ENCODE measurements at regions not wholly inside any gene's neighbourhood (a gene's known extent, or its start where the extent isn't known, plus 50 kb on each side); places are given as distances from the start of the nearest gene placed in this dataset.

GRCh38 chr14:85444635-85445034 lies 85.3 kb upstream of the FLRT2 start:
- DNase-seq = no peak

DNA sequence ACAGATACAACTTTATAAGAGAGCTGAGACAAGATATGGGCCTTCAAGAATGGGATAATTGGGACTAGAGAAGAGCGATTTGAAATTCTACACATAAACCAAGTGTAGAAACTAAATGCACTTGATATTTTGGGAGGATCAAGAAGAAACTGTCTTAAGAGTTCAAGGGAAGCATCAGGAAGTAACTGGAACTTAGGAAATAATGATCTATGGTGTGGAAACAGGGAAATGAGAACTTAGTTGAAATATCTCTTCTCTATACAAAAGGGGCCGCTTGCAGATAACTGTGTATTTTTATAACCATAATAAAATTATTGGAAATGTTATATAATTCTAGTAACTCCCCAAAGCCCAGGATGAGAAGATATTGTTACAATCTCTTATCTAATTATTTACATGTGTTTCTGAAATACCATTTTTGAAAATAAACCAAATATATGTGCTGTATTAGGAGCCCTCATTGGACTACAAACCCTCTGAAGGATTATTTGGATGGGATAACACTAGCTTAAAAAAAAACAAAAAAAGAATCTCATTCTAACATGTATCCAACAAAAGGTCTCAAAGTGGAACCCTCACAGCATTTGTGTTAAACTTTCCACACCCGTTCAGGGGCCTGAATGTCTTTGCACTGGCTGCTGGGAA lies 84.7 kb upstream of the FLRT2 start:
- DNase-seq = no peak

DNA sequence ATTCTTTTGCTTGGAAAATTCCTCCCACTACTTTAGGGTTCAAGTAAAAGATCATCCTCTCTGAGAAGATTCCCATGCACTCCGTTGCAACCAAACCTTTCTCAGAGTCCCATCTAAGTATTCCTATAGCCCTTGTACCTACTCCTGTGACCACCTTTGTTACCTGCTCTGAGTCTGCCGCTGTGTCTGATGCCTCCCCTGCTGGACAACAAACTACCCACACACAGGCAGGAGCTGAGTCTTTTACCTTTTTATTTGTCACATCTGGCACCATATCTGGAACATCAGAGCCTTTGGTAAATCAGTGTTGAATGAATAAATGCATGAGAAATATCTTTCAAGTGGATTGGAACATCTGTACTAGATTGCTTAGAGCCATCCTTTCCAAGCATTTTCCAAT lies 82.1 kb upstream of the FLRT2 start:
- DNase-seq = no peak

DNA sequence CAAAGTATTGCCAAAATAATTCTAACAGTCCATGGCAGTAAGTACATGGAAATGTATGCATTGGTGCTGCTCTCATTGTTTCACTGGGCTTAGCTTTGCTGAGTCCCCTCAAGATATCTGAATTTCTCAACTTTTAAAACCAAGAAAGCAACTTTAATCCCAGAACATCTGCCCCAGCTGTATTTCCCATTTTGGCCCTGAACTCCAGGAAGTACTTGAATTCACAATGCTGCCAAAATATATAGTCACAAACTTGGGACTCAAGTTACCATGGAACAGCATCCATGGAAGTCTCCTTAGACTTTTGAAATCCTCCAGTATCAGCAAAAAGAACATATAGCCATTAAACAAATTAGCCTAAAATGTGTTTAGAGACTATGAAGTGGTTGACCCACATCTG lies 78.5 kb upstream of the FLRT2 start:
- DNase-seq = no peak

- DNase-seq = no peak
Observed at GRCh38 chr14:85453401-85454225, 76.3 kb upstream of the FLRT2 start.

- no peak for DNase-seq
Observed at GRCh38 chr14:85454226-85454813, 75.6 kb upstream of the FLRT2 start.

GRCh38 chr14:85459361-85460000 lies 70.5 kb upstream of the FLRT2 start:
- DNase-seq = no peak

DNA sequence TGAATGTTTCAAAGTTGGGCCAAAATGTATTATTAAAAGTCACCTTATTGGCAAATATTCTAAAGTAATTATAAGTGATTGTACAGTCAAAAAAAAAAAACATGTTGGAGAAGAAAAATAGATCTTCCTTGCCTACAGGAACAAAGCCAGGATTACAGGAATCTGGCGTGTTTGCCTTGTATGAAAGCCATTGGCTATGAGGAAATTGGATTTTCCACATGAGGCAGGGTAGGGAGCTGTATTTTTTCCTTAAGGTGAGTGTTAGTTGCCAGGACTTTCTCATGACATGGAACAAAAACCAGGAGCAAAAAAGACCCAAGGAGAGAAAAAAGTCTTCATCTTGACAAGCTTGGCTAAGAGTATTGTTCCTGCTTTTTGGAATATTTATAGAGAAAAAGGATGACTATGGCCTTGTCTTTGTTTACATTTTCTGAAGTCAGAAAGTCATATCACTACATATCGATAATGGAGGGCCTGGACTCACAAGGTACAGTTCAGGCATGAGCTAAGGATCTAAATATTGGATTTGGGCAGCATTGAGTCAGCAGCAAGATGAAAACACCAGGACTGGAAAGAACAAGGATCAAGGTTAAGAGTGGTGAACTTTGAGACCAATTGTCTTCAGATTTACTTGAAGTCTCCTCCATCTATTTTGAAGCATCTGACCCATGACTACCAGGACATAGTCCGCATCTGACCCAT lies 68.4 kb upstream of the FLRT2 start:
- no peak for DNase-seq

- no peak for DNase-seq
Observed at GRCh38 chr14:85463512-85463911, 66.4 kb upstream of the FLRT2 start.

DNA sequence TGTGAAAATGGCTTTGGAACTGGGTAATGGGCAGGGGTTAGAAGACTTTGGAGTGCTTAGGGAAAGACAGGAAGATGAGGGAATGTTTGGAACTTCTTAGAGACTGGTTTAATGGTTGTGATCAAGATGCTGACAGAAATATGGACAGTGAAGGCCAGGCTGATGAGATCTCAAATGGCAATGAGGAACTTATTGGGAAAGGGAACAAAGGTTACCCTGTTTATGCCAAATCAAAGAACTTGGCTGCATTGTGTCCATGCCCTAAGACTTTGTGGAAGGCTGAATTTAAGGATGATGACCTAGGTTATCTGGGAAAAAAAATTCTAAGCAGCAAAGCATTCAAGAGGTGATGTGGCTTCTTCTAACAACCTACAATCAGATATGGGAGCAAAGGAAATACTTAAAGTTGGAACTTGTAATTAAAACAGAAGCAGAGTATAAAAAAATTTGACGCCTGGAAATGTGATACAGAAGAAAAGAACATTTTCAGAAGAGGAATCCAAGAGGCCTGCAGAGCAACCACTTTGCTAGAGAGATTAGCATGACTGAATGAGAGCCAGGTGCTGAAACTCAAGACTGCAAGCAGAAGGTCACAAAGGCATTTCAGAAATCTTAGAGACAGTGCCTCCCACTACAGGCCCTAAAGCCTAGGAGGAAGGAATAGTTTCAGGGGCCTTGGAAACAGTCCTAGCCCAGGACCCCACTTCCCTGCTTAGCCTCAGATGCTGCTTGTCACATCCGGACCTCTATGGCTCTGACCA lies 65.6 kb upstream of the FLRT2 start:
- no peak for DNase-seq

GRCh38 chr14:85466678-85467077 lies 63.3 kb upstream of the FLRT2 start:
- no peak for DNase-seq

- DNase-seq = no peak
Observed at GRCh38 chr14:85468816-85469215, 61.1 kb upstream of the FLRT2 start.

DNA sequence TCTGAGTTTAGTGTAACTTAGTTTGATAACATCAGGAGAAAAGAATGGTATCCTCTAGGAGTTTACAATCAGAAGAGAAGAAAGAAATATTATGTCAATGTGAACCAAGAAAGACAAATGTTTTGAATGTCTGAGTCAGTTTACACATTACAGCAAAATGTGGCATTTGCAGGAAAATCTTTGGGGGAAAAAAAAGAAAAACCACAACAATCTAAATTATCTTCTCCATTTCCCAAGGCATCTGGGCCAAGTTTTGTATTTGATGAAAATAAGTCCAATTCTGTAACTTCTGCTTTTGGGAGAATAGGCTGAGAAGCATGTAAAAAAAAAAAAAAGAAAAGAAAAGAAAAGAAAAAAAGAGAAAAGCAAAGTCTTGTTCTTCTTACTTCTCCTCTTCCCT lies 58.8 kb upstream of the FLRT2 start:
- no peak for DNase-seq

DNA sequence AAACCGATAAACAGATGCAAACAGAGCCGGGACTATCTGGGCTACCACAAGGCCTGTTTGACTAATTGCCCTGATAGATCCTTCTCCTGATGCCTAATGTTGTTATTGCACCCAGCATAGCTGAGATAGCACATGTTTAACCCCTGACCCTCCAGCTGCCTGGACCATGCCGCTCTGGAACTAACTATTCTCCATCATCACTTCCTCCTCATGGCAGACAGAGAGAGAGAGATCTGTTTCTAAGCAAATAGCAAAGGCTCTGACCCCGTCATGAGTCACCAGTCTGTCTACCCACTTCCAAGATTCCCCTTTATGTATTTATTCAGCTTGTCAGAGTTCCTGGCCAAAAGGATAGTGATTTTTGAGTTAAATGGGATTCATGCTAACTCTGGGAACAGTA lies 58.2 kb upstream of the FLRT2 start:
- no peak for DNase-seq

- DNase-seq = no peak
Observed at GRCh38 chr14:85474431-85474830, 55.5 kb upstream of the FLRT2 start.

DNA sequence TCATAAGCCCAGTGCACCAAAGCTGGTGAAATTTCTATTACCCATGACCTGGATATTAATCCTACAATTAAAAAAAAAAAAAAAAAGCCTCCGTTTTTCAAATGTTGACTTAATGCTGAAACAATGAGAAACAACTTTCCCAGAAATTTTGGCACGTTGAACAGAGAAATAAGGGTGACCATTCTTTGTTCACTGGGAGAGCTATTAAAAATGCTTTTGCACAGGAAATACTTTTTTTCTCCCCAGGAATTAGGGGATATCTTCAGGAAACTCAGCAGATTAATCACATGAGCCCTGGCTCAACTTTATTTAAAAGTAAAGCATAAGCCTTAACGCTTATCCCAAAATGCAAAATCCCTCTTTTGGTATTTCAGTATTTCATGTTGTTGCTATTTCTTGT lies 54.8 kb upstream of the FLRT2 start:
- DNase-seq = no peak

DNA sequence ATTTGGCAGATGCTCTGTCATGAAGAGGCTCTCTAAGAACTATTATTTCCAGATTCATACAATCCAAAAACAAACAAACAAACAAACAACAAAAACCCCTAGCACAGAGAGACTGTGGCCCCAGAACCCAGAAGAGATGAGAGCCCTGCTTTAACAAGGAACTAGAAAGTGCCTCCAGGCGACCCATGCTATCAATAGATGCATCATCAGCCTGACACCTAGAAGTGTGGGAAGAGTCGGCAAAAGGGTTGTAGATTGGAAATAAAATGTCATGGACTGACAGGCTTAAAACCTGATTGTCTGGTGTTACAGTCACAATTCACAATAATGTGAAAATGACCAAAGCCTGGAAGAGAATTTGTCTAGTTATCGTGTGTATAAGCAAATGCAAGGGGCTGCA lies 50.6 kb upstream of the FLRT2 start:
- DNase-seq = no peak

DNA sequence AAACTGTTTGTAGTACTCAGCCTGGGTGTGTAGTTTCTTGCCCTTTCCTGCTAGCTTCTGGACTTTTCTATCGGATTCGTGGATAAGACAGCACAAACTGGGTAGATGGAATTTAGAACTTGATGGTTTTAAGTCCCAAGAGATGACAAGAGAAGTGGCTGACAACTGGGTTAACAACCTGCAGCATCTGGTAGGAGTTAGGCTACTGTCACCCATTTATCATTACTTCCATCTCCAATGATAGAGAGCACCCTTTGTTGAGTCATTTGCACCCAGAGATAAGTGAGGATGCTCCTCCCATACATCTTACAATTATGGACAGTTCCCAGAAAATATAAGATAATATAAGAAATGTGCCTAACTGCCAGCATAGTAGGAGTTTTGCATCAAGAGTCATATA lies 50.2 kb upstream of the FLRT2 start:
- DNase-seq = no peak

Data from activated CD4-positive, alpha-beta T cell treated with anti-CD3 and anti-CD28 coated beads, Interleukin-2, amount 50 U/mL, for 4 hours (primary cell).